ENCODE measurements at regions not wholly inside any gene's neighbourhood (a gene's known extent, or its start where the extent isn't known, plus 50 kb on each side); places are given as distances from the start of the nearest gene placed in this dataset.

- TF ChIP-seq CTCF (conservative IDR thresholded peaks at IDR 0.05; ENCODE audit: low read depth, low read length) = no peak
- DNase-seq (ENCODE audit: low read depth) = peak; percentile 39
- H3K4me3 ChIP-seq (ENCODE audit: low read depth, low read length) = no peak overlapping the region
These were observed 99.7 kb downstream of the RND3 start for GRCh38 chr2:150387586-150388288.

GRCh38 chr2:150385211-150385610, 102.3 kb downstream of the RND3 start:
- H3K4me3 ChIP-seq (ENCODE audit: low read depth, low read length) = no peak overlapping the region
- TF ChIP-seq CTCF (conservative IDR thresholded peaks at IDR 0.05; ENCODE audit: low read depth, low read length) = no peak
- no peak for DNase-seq (ENCODE audit: low read depth)

DNA sequence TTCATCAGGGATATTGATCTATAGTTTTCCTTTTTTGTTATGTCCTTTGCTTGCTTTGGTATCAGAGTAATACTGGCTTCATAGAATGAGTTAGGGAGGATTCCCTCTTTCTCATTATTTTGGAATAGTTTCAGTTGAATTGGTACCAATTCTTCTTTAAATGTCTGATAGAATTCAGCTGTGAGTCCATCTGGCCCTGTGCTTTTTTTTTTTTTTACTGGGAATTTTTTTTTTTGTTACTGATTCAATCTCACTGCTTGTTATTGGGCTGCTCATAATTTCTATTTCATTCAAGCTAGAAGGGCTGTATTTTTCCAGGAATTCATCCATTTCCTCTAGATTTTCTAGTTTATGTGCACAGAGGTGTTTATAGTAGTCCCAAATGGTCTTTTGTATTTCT, 103.9 kb downstream of the RND3 start:
- TF ChIP-seq CTCF (conservative IDR thresholded peaks at IDR 0.05; ENCODE audit: low read depth, low read length) = no peak

DNA sequence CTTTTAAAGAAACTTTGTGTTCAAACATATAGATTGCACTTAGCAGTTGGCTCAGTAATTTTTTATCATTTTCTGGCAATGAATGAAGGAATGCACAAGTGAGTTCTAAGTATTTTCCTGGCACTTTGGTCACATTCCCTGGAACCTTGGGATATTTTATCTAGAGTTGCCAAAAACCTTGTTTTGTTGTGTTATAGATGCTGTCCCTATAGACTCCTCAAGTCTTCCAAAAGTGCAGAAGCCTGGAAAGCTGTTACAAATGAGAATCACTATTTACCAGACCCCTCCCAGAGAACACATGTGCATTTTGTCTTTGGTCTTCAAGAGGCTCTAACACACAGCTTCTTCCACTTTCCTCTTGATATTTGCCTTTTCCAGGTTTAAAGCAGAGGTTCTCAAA, 108.3 kb downstream of the RND3 start:
- H3K4me3 ChIP-seq (ENCODE audit: low read depth, low read length) = no peak overlapping the region
- TF ChIP-seq CTCF (conservative IDR thresholded peaks at IDR 0.05; ENCODE audit: low read depth, low read length) = no peak
- DNase-seq (ENCODE audit: low read depth) = no peak

More for the DNA sequence above, 103.9 kb downstream of the RND3 start:
- DNase-seq (ENCODE audit: low read depth) = no peak
- no peak overlapping the region for H3K4me3 ChIP-seq (ENCODE audit: low read depth, low read length)

DNA sequence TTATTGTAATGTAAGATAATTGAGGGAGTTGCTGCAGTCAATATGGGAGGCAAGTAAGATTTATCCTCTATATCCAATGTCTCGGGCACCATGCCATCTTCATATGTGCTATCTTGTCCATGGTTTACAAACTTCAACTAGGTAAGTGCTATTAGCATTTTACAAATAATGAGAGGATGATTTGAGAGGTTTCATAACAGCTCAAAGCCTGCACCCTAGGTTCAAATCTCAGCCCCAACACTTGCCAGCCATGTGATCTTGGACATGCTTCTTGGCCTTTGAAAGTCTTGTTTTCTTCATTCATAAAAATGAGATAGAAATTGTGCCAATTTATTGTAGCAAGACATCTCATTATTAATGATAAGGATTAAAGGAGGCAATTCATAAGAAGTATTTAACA, 108.8 kb downstream of the RND3 start:
- no peak for TF ChIP-seq CTCF (conservative IDR thresholded peaks at IDR 0.05; ENCODE audit: low read depth, low read length)
- no peak overlapping the region for H3K4me3 ChIP-seq (ENCODE audit: low read depth, low read length)
- DNase-seq (ENCODE audit: low read depth) = no peak

DNA sequence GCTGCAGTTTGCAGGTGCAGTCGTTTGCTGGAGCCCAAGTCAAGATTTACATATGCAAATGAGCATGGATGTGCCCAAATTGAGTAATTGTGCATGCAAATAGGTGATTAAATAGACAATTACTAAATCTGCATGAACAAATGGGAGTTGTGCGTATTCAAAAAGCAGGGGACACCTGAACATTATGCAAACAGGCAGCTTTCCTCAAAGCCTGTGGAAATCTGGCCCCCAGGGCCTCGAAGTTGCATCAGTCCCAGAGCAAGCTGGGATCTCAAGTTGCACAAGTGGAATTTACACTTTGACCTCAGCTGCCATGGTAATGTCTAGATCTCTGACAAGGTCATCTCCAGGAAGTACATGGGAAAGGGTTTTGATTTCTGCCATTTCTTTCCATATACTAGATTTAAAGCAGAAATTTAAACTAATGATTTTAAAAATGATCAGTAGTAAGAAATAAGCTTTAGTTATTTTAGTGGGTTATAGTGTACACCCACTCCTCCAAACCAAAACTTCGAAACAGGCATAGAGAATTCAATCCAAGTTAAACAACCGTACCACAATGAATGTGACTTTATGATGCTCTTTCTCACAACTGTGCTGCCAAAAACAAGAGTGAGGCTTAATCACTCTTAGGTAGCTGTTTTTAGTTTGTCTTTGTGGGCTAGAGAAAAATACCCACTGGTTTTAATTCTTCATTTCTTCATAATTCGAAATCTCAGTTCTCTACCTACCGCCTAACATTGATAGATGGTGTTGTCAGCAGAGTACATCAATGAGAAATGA, 110.7 kb downstream of the RND3 start:
- no peak for TF ChIP-seq CTCF (conservative IDR thresholded peaks at IDR 0.05; ENCODE audit: low read depth, low read length)
- DNase-seq (ENCODE audit: low read depth) = peak; percentile 92
- no peak overlapping the region for H3K4me3 ChIP-seq (ENCODE audit: low read depth, low read length)
